ENCODE measurements at regions not wholly inside any gene's neighbourhood (a gene's known extent, or its start where the extent isn't known, plus 50 kb on each side); places are given as distances from the start of the nearest gene placed in this dataset.

DNA sequence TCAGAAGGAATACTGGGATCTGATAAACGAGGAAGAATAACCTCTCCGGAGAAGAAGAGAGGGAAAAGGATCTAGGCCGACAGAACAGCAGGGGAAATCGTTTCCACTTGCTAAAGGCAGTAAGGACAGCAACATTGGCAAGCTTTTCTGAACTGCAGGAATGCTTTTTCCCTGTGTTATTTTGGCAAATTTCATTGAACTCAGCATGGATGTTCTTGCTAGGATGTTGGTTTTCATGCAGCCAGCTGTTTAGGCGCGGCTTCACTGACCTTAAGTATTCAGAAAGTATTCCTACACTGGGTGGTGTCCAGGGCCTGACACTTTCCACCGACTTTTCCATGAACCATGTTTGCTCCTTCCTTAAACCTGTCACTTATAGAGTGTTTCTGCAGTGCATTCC is 489.7 kb downstream of the CNTN3 start:
- TF ChIP-seq EZH2phosphoT487 (IDR thresholded peaks at IDR 0.05; ENCODE audit: low read length) (no peak), EZH2 (optimal IDR thresholded peaks at IDR 0.05; ENCODE audit: low read depth, low read length) (no peak)
- TF ChIP-seq, protein P1, sequence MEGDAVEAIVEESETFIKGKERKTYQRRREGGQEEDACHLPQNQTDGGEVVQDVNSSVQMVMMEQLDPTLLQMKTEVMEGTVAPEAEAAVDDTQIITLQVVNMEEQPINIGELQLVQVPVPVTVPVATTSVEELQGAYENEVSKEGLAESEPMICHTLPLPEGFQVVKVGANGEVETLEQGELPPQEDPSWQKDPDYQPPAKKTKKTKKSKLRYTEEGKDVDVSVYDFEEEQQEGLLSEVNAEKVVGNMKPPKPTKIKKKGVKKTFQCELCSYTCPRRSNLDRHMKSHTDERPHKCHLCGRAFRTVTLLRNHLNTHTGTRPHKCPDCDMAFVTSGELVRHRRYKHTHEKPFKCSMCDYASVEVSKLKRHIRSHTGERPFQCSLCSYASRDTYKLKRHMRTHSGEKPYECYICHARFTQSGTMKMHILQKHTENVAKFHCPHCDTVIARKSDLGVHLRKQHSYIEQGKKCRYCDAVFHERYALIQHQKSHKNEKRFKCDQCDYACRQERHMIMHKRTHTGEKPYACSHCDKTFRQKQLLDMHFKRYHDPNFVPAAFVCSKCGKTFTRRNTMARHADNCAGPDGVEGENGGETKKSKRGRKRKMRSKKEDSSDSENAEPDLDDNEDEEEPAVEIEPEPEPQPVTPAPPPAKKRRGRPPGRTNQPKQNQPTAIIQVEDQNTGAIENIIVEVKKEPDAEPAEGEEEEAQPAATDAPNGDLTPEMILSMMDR (IDR thresholded peaks at IDR 0.05; ENCODE audit: low read length) = no peak
- Histone ChIP-seq H4K20me1 (ENCODE audit: insufficient read depth, low read length) (no peaks in the 10 kb centered on the region), H3K4me1 (ENCODE audit: low read length) (no peaks in the 10 kb centered on the region), H3K9ac (ENCODE audit: low read length) (no peak overlapping the region), H3K9me3 (replicated peaks; ENCODE audit: insufficient read depth, low read length) (no peaks in the 10 kb centered on the region), H3K36me3 (replicated peaks; ENCODE audit: insufficient read depth, low read length) (no peaks in the 10 kb centered on the region), H2AFZ (ENCODE audit: low read length) (no peak overlapping the region), H3K27ac (ENCODE audit: low read length) (no peak overlapping the region), H3K27me3 (replicated peaks; ENCODE audit: insufficient read depth, low read length) (no peaks in the 10 kb centered on the region), H3K79me2 (ENCODE audit: low read length) (no peaks in the 10 kb centered on the region), H3F3A (ENCODE audit: insufficient read depth, low read length) (no peaks in the 10 kb centered on the region), H3K9me2 (replicated peaks; ENCODE audit: insufficient read depth, low read length) (no peaks in the 10 kb centered on the region), H3K4me2 (ENCODE audit: low read depth, low read length) (no peak overlapping the region), H3K4me3 (ENCODE audit: low read length) (no peak overlapping the region)
- DNase-seq = no peak

GRCh38 chr3:74122281-74122680 is 492.2 kb downstream of the CNTN3 start:
- Histone ChIP-seq H3F3A (ENCODE audit: insufficient read depth, low read length) (no peaks in the 10 kb centered on the region), H3K79me2 (ENCODE audit: low read length) (no peaks in the 10 kb centered on the region), H3K9me2 (replicated peaks; ENCODE audit: insufficient read depth, low read length) (no peaks in the 10 kb centered on the region), H3K36me3 (replicated peaks; ENCODE audit: insufficient read depth, low read length) (no peaks in the 10 kb centered on the region), H3K4me2 (ENCODE audit: low read depth, low read length) (no peak overlapping the region), H3K4me1 (ENCODE audit: low read length) (no peaks in the 10 kb centered on the region), H3K27ac (ENCODE audit: low read length) (no peak overlapping the region), H3K9ac (ENCODE audit: low read length) (no peak overlapping the region), H2AFZ (ENCODE audit: low read length) (no peak overlapping the region), H3K4me3 (ENCODE audit: low read length) (no peak overlapping the region), H4K20me1 (ENCODE audit: insufficient read depth, low read length) (no peaks in the 10 kb centered on the region), H3K9me3 (replicated peaks; ENCODE audit: insufficient read depth, low read length) (no peaks in the 10 kb centered on the region), H3K27me3 (replicated peaks; ENCODE audit: insufficient read depth, low read length) (no peaks in the 10 kb centered on the region)
- no peak for TF ChIP-seq EZH2 (optimal IDR thresholded peaks at IDR 0.05; ENCODE audit: low read depth, low read length)
- TF ChIP-seq, protein P1 (IDR thresholded peaks at IDR 0.05; ENCODE audit: low read length) = no peak
- no peak for TF ChIP-seq EZH2phosphoT487 (IDR thresholded peaks at IDR 0.05; ENCODE audit: low read length)
- no peak for DNase-seq

- DNase-seq = no peak
- H3K9me2 ChIP-seq (replicated peaks; ENCODE audit: insufficient read depth, low read length) = no peaks in the 10 kb centered on the region
- no peaks in the 10 kb centered on the region for H3K9me3 ChIP-seq (replicated peaks; ENCODE audit: insufficient read depth, low read length)
- H3K4me2 ChIP-seq (ENCODE audit: low read depth, low read length) = no peak overlapping the region
- H3K4me3 ChIP-seq (ENCODE audit: low read length) = no peak overlapping the region
- TF ChIP-seq, protein P1 (IDR thresholded peaks at IDR 0.05; ENCODE audit: low read length) = no peak
- H3K4me1 ChIP-seq (ENCODE audit: low read length) = no peaks in the 10 kb centered on the region
- H3K36me3 ChIP-seq (replicated peaks; ENCODE audit: insufficient read depth, low read length) = no peaks in the 10 kb centered on the region
- H3K79me2 ChIP-seq (ENCODE audit: low read length) = no peaks in the 10 kb centered on the region
- no peaks in the 10 kb centered on the region for H3K27me3 ChIP-seq (replicated peaks; ENCODE audit: insufficient read depth, low read length)
- H4K20me1 ChIP-seq (ENCODE audit: insufficient read depth, low read length) = no peaks in the 10 kb centered on the region
- H2AFZ ChIP-seq (ENCODE audit: low read length) = no peak overlapping the region
- no peak overlapping the region for H3K9ac ChIP-seq (ENCODE audit: low read length)
- no peaks in the 10 kb centered on the region for H3F3A ChIP-seq (ENCODE audit: insufficient read depth, low read length)
- no peak overlapping the region for H3K27ac ChIP-seq (ENCODE audit: low read length)
Measured at GRCh38 chr3:74121761-74122160, 492.7 kb downstream of the CNTN3 start.
